ENCODE measurements at regions not wholly inside any gene's neighbourhood (a gene's known extent, or its start where the extent isn't known, plus 50 kb on each side); places are given as distances from the start of the nearest gene placed in this dataset.

GRCh38 chr10:113340282-113340681, 212.6 kb upstream of the HABP2 start:
- no peaks in the 10 kb centered on the region for H3K4me1 ChIP-seq (ENCODE audit: control insufficient read depth, insufficient read depth, low read length)
- no peak overlapping the region for H3K9ac ChIP-seq (ENCODE audit: low read length)
- no peaks in the 10 kb centered on the region for H3K36me3 ChIP-seq (ENCODE audit: control insufficient read depth, insufficient read depth, low read length)
- no peak overlapping the region for H3K27ac ChIP-seq (ENCODE audit: low read depth, low read length)
- no peaks in the 10 kb centered on the region for H3K27me3 ChIP-seq (ENCODE audit: control insufficient read depth, insufficient read depth, low read length)
- H3K4me3 ChIP-seq (ENCODE audit: low read length), result no peak overlapping the region

DNA sequence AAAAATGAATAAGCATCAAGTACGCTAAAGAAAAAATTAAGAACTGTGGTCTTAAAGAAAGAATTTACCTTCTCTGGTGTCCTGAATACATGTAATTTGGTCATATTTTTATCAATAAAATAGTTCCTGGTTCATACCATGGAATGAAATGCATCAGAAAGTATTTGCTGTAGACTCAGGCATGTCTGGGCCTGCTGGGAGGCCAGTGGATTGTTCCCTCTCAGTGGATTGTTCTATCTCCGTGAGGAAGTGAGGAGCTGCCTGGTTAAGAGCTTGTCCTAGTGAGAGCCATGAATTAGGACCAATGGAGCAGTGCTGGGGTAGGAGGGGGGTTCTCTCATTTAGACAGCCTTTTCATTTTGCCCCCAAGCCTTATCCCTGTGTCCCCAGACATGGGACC, 211.7 kb upstream of the HABP2 start:
- H3K9ac ChIP-seq (ENCODE audit: low read length), result no peak overlapping the region
- H3K36me3 ChIP-seq (ENCODE audit: control insufficient read depth, insufficient read depth, low read length), result no peaks in the 10 kb centered on the region
- no peaks in the 10 kb centered on the region for H3K4me1 ChIP-seq (ENCODE audit: control insufficient read depth, insufficient read depth, low read length)
- no peaks in the 10 kb centered on the region for H3K27me3 ChIP-seq (ENCODE audit: control insufficient read depth, insufficient read depth, low read length)
- H3K27ac ChIP-seq (ENCODE audit: low read depth, low read length), result no peak overlapping the region
- no peak overlapping the region for H3K4me3 ChIP-seq (ENCODE audit: low read length)

- Histone ChIP-seq H3K4me1 (ENCODE audit: control insufficient read depth, insufficient read depth, low read length) (peaks cover 9% of the 10 kb centered on the region), H3K27me3 (ENCODE audit: control insufficient read depth, insufficient read depth, low read length) (no peaks in the 10 kb centered on the region), H3K27ac (ENCODE audit: low read depth, low read length) (no peak overlapping the region), H3K9ac (ENCODE audit: low read length) (no peak overlapping the region), H3K4me3 (ENCODE audit: low read length) (no peak overlapping the region), H3K36me3 (ENCODE audit: control insufficient read depth, insufficient read depth, low read length) (no peaks in the 10 kb centered on the region)
These were observed 206.8 kb upstream of the HABP2 start for GRCh38 chr10:113345826-113346624.

- peaks cover 9% of the 10 kb centered on the region for H3K4me1 ChIP-seq (ENCODE audit: control insufficient read depth, insufficient read depth, low read length)
- H3K36me3 ChIP-seq (ENCODE audit: control insufficient read depth, insufficient read depth, low read length), result no peaks in the 10 kb centered on the region
- no peak overlapping the region for H3K4me3 ChIP-seq (ENCODE audit: low read length)
- H3K27me3 ChIP-seq (ENCODE audit: control insufficient read depth, insufficient read depth, low read length), result no peaks in the 10 kb centered on the region
- no peak overlapping the region for H3K9ac ChIP-seq (ENCODE audit: low read length)
- peak overlapping the region; percentile 10 for H3K27ac ChIP-seq (ENCODE audit: low read depth, low read length)
These were observed 205.3 kb upstream of the HABP2 start for GRCh38 chr10:113347508-113347907.

- Histone ChIP-seq H3K4me1 (ENCODE audit: control insufficient read depth, insufficient read depth, low read length) (peaks cover 9% of the 10 kb centered on the region), H3K4me3 (ENCODE audit: low read length) (no peak overlapping the region), H3K27ac (ENCODE audit: low read depth, low read length) (no peak overlapping the region), H3K27me3 (ENCODE audit: control insufficient read depth, insufficient read depth, low read length) (no peaks in the 10 kb centered on the region), H3K9ac (ENCODE audit: low read length) (no peak overlapping the region), H3K36me3 (ENCODE audit: control insufficient read depth, insufficient read depth, low read length) (no peaks in the 10 kb centered on the region)
These were observed 204.2 kb upstream of the HABP2 start for GRCh38 chr10:113348694-113349093.

- H3K27me3 ChIP-seq (ENCODE audit: control insufficient read depth, insufficient read depth, low read length), result no peaks in the 10 kb centered on the region
These were observed 202.4 kb upstream of the HABP2 start for GRCh38 chr10:113350311-113351040.

GRCh38 chr10:113354711-113355110, 198.1 kb upstream of the HABP2 start:
- Histone ChIP-seq H3K9ac (ENCODE audit: low read length) (no peak overlapping the region), H3K4me1 (ENCODE audit: control insufficient read depth, insufficient read depth, low read length) (peaks cover 15% of the 10 kb centered on the region), H3K27me3 (ENCODE audit: control insufficient read depth, insufficient read depth, low read length) (no peaks in the 10 kb centered on the region), H3K4me3 (ENCODE audit: low read length) (no peak overlapping the region), H3K27ac (ENCODE audit: low read depth, low read length) (no peak overlapping the region), H3K36me3 (ENCODE audit: control insufficient read depth, insufficient read depth, low read length) (no peaks in the 10 kb centered on the region)

More at GRCh38 chr10:113350311-113351040, 202.4 kb upstream of the HABP2 start:
- Histone ChIP-seq H3K9ac (ENCODE audit: low read length) (no peak overlapping the region), H3K4me3 (ENCODE audit: low read length) (no peak overlapping the region), H3K36me3 (ENCODE audit: control insufficient read depth, insufficient read depth, low read length) (no peaks in the 10 kb centered on the region), H3K4me1 (ENCODE audit: control insufficient read depth, insufficient read depth, low read length) (peaks cover 9% of the 10 kb centered on the region), H3K27ac (ENCODE audit: low read depth, low read length) (no peak overlapping the region)

DNA sequence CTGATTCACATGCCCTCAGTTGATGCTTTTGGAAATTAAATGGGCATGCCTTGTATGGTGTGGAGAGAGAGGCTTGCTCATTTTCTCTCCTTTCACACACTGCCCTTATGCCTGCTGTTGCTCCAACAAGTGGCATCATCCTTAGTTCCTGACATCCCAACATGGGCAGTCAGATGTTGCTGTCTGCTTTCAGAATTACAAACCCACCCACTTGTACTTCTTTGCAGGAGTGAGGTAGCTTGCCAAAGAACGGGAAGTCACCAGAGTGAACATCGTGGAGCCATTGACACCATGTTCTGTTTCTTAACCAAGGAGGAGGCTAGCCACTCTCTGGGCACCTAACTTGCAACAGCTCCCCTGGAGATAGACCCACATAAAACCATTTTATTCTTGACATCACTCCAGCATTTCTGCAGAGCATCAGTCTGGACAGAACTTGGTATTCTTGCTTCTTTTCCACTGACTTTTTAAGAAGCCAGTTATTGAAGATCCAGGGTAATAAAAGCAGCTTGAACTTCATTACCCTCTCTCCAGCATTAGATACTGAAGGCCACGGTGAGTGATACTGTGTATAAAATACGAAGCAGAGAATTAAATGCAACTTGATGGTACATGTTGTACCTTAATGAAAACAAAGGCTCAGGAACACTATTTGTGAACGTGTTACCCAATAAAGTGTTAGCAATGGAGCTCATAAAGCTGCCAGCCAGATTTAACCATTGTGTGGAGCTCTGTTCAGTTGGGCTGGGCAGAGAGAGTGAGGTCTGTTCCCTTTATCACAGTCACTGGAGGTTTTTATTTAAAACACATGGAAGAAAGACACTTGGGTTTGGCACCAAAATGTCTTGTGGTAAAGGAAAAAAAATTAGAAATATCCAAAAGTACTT, 195.8 kb upstream of the HABP2 start:
- peak overlapping the region; percentile 77 for H3K27ac ChIP-seq (ENCODE audit: low read depth, low read length)
- H3K4me3 ChIP-seq (ENCODE audit: low read length), result no peak overlapping the region

DNA sequence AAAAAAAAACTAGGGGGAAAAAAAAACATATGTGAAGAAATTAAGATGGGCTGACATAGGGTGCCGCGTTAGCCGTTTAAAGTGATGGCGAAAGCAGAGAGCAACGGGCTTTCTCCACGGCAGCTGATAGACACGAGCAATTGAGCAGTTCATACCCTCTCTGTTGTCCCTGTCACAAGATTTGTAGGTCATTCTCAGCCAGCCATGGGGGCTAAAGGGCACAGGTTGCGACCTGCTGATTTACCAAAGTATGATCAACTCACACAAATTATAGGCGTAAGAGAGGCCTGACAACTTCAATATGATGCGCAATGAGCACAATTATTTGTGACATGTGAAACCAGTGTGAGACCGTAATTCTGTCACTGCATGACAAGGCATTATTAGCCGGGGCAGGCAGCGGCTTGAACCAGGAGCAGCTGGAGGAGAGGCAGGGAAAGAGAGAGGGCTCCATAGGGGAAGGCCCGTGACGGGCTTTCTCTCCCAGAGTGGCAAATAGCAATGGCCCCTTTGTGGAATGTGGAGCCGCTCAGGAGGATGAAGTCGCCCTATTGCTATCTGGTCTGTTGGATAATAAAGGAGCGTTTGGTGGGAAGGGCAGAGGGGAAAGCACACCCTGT, 195.1 kb upstream of the HABP2 start:
- peak overlapping the region; percentile 77 for H3K27ac ChIP-seq (ENCODE audit: low read depth, low read length)

More for the DNA sequence above, 195.8 kb upstream of the HABP2 start:
- H3K9ac ChIP-seq (ENCODE audit: low read length), result no peak overlapping the region
- H3K36me3 ChIP-seq (ENCODE audit: control insufficient read depth, insufficient read depth, low read length), result no peaks in the 10 kb centered on the region
- no peaks in the 10 kb centered on the region for H3K27me3 ChIP-seq (ENCODE audit: control insufficient read depth, insufficient read depth, low read length)
- H3K4me1 ChIP-seq (ENCODE audit: control insufficient read depth, insufficient read depth, low read length), result peaks cover 15% of the 10 kb centered on the region

DNA sequence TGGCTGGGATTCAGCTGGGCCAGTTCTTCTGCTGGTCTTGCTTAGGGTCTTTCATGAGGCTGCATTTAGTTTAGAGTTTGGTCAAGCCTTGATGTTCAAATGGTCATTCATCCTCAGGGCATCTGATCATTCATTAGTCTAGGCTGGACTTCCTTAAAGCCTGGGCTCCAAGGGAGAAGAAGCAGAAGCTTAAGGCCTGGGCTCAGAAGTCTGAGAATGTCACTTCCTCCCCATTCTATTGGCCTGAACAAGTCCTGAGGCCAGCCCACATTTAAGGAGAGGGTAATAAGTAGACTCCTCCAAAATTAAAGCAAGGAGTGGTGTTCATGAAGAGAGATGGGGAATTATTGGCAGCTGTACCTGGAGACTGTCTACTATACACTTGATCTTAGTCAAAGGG, 193.2 kb upstream of the HABP2 start:
- Histone ChIP-seq H3K36me3 (ENCODE audit: control insufficient read depth, insufficient read depth, low read length) (no peaks in the 10 kb centered on the region), H3K9ac (ENCODE audit: low read length) (no peak overlapping the region), H3K27ac (ENCODE audit: low read depth, low read length) (no peak overlapping the region), H3K27me3 (ENCODE audit: control insufficient read depth, insufficient read depth, low read length) (no peaks in the 10 kb centered on the region), H3K4me1 (ENCODE audit: control insufficient read depth, insufficient read depth, low read length) (peaks cover 15% of the 10 kb centered on the region), H3K4me3 (ENCODE audit: low read length) (no peak overlapping the region)

More for the DNA sequence above, 195.1 kb upstream of the HABP2 start:
- Histone ChIP-seq H3K4me1 (ENCODE audit: control insufficient read depth, insufficient read depth, low read length) (peaks cover 15% of the 10 kb centered on the region), H3K27me3 (ENCODE audit: control insufficient read depth, insufficient read depth, low read length) (no peaks in the 10 kb centered on the region), H3K36me3 (ENCODE audit: control insufficient read depth, insufficient read depth, low read length) (no peaks in the 10 kb centered on the region), H3K9ac (ENCODE audit: low read length) (no peak overlapping the region), H3K4me3 (ENCODE audit: low read length) (no peak overlapping the region)

- Histone ChIP-seq H3K27ac (ENCODE audit: low read depth, low read length) (no peak overlapping the region), H3K27me3 (ENCODE audit: control insufficient read depth, insufficient read depth, low read length) (no peaks in the 10 kb centered on the region), H3K4me1 (ENCODE audit: control insufficient read depth, insufficient read depth, low read length) (peaks cover 15% of the 10 kb centered on the region), H3K4me3 (ENCODE audit: low read length) (no peak overlapping the region), H3K9ac (ENCODE audit: low read length) (no peak overlapping the region), H3K36me3 (ENCODE audit: control insufficient read depth, insufficient read depth, low read length) (no peaks in the 10 kb centered on the region)
These were observed 192.0 kb upstream of the HABP2 start for GRCh38 chr10:113360870-113361269.

DNA sequence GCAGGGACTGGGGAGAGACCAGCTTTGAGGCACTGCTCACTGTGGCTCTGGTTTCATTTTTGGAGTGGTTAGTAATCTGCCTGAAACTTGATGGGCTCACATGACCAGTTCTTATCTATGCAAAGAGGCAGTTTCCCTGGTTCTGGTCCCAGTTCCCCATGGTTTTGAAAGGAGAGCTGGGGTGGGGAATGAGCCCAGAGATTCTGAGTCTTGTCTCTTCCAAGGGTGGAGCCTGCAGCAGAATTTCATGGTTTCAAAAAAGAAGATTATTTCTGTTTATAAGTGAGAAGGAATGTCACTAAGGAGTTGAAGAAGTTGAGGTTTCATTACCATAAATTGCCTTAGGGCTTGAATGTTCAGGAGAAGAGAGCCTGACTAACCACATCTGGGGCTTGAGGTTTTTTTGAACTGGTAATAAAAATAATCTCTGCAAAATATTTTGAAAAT, 190.2 kb upstream of the HABP2 start:
- Histone ChIP-seq H3K27me3 (ENCODE audit: control insufficient read depth, insufficient read depth, low read length) (no peaks in the 10 kb centered on the region), H3K4me3 (ENCODE audit: low read length) (no peak overlapping the region), H3K27ac (ENCODE audit: low read depth, low read length) (no peak overlapping the region), H3K36me3 (ENCODE audit: control insufficient read depth, insufficient read depth, low read length) (no peaks in the 10 kb centered on the region), H3K9ac (ENCODE audit: low read length) (no peak overlapping the region), H3K4me1 (ENCODE audit: control insufficient read depth, insufficient read depth, low read length) (peaks cover 6% of the 10 kb centered on the region)

All from rectal smooth muscle tissue (tissue), 1 donor.